ENCODE measurements at regions not wholly inside any gene's neighbourhood (a gene's known extent, or its start where the extent isn't known, plus 50 kb on each side); places are given as distances from the start of the nearest gene placed in this dataset.
"Not testable (repeated sequence)": the region's sequence is repeated elsewhere in the genome, so short reads cannot be mapped to it uniquely, and the experiment has no call there.

DNA sequence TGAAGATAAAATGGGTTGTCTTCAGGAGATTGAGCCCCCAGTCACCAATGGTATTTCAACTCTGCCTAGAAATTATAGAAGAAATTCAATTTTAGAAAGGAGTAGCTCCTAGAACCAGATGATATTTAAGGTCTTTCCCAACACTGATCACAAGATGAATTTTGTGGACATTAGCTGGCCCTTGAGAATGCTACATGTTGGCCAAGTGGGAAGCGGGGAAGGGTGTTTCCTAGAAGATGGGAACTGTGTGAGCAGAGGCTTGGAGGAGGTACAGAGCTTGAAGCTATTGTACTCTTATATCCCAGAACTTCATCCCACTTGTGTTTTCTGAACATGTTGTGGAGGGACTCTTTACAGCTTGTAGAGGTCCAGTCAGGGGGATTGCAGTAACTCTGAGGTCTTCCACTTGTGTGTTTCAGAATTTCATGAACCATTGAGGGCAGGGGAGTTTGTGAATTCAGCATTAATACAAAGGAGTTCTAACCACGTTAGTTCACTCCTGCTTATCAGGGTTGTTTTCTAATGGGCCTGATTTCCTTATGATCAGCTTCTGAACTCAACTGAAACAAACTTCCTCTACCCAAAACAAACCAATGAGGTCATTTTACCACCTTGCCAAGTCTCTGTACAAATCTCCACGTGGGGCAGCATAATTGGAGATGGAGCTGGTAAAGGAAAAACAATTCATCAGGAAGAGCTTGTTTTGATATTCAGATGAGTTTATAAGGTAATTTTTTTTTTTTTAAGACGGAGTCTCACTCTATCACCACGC, 152.6 kb upstream of the TPM1 start:
- DNase-seq (ENCODE audit: low read depth) = peak; percentile 56

DNA sequence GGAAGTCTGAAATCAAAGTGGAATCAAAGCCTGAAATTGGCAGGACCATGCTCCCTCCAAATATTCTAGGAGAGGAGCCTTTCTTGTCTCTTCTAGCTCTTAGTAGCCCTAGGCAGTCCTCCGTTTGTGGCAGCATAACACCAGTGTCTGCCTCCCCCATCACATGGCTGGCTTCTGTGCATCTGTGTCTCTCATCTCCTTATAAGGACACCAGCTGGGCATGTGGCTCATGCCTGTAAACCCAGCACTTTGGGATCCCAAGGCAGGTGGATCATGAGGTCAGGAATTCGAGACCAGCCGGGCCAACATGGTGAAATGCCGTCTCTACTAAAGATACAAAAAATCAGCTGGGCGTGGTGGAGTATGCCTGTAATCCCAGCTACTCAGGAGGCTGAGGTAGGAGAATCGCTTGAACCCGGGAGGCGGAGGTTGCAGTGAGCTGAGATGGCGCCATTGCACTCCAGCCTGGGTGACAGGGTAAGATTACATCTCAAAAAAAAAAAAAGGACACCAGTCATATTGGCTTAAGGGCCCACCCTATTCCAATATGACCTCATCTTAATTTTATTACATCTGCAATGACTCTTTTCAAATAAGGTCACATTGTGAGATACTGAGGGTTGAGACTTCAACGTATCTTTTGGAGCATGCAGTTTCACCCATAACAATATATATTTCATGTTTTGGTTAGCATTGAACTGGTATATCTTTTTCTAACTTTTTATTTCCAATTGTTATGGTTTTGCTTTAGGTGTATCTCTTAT, 148.0 kb upstream of the TPM1 start:
- DNase-seq (ENCODE audit: low read depth) = no peak

DNA sequence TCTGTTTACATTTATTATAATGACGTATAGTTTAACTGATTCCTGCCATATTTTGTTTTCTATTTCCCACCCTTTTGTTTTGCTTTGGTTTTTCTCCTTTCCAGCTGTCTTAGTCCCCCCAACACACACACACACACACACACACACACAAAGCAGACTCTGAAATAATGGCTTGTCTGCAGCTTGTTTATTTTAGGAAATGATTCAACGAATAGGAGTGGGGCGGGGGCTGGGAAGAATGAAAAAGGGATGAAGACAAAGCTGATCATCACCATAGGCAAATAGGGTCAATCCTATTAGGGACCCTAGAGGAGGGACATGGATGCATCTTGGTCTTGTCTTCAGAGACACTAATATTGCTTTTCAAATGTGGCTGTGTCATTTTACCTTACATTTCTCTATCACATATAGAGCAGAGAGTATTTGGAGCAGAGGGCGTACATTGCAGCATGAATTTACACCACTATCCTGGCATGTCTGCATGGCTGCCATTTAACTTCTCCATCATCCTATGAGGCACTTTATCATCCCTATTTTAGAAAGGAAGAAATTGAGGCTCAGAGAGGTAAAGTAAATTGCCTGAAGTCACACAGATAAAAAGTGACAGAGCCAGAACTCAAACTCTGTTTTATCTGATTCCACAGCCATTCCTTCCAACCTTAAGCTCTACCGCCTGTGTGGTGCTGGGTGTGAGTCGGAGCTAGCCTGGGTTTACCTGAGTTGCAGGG, 147.2 kb upstream of the TPM1 start:
- DNase-seq (ENCODE audit: low read depth) = no peak

DNA sequence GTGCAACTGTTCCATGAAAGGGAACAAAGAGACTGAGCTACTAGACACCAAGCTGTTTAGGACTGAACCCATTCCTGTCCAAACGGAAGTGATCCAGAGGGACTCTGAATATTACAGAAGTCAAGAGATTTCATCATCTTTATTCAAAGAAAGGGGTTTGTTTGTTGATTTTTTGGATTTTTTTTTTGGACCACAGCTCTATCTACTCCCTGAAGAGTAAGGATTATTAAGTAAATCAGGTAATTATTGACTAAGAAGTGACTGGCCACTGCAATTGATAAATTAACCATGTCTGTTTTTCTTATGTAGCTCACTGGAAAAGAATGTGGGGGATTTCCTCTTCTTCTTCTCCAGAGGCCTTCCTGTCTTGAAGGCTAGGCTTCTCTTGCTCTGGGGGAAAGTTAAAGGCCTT, 146.6 kb upstream of the TPM1 start:
- DNase-seq (ENCODE audit: low read depth) = no peak

DNA sequence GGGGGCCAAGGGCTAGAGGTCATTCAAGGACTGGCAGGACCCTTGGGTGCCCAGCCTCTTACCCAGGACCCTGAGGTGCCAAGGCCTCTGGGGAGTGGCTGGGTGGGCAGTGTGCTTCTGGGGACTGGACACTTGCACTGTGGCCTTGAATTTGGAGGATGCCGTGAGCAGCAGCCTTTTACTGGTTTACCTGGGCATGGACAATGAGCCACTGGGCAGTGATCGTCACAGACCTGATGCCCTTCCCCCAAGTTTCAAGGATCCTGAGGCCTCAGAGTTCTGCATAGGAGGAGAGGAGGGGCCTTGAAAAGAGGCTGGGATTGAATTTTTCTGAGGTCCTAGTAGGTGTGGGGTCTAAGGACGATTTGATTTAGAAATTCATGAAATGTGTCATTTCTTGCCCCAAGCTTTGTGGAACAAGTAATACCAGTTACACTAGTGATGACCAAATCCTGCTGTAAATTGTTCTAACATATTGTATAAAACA, 146.1 kb upstream of the TPM1 start:
- no peak for DNase-seq (ENCODE audit: low read depth)

DNA sequence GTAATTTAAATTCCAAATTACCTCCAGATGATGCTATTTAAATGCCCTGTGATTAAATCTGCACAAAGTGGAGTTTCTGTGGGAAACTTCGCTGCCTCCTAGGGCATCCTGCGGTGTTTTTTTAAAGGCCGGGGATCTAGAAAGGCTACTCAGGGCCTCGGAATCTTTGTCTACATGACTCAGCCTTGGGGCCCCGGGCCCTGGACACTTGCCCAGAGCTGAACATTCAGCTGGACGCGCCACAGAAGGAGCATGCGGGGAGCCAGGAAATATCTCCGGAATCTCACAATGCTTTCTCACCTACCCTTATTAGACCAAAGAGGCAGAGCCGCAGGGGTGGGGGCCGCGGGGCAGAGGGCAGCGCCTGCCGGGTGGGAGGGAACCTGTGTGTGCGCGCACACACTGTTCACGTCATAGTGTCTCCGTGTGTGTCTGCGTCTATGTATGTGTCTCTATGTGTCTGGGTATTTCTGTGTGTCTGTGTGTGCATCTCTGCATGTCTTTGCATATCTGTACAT, 145.5 kb upstream of the TPM1 start:
- peak; percentile 98 for DNase-seq (ENCODE audit: low read depth)

DNA sequence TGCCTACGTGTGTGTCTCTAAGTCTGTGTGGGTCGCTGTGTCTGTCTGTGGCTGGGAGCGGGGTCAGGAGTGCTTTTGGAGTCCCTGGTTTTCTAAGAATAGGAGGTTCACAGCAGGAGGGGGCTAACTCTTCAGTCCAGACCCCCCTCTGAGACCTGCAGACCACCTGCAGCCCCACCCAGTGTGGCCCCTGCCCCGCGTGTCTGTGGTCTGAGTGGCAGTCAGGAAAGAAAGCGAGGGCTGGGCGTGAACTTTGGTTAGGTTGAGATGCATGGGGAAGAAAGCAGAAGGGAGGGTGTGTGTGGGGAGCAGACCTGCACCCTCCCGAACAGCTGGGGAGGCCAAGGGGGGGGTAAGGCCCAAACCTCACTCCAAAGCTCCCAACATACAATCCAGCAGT, 144.9 kb upstream of the TPM1 start:
- no peak for DNase-seq (ENCODE audit: low read depth)

DNA sequence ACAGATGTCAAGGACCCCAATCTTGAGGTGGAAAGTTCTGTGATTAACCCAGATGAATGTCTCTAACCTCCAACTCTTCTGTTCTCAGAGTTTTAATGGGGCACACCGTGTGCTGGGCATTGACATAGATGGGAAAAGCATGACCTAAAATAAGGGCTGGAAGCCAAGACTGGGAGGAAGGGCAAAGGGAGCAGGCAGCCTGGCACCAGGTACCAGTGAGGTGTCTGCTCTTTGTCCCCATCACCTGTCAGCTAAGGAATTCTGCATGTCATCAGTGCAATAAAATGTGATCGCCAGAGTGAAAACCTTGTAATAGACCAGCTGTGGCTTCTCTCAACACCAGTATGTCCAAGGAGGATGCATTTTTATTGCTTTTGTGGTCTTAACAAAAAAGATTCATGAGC, 143.5 kb upstream of the TPM1 start:
- DNase-seq (ENCODE audit: low read depth) = no peak

DNA sequence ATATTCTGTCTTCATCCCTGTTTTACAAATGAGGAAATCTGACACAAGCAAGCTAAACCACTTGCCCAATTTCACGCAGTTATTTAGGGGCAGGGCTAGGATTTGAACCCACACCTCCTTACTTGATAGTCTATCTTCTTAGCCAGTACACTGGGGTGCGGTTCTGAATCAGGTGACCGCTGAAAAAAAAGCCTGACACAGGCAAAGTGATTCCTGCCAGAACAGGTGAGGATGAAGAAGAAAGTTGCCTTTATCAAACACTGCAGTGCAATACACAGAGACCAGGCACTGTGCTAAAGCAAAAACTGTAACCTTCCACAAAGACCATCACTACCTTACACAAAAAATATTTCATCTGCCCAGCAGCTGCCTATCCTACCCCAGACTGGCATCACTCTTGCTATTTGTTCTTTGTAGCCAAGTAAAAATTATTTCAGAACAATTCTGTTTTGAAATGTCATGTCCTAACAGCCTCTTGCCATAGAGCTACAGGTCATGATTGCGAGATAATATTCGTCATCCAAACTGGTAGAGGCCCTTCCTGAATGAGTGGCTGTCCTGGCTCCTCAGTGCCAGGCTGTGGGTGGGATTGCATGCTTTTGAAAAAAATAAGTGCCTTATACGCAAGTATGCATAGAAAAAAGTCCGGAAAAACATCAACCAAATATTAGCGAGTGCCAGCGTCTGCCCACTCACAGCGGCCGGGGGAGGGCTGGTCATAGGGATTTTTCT, 142.3 kb upstream of the TPM1 start:
- DNase-seq (ENCODE audit: low read depth) = no peak

DNA sequence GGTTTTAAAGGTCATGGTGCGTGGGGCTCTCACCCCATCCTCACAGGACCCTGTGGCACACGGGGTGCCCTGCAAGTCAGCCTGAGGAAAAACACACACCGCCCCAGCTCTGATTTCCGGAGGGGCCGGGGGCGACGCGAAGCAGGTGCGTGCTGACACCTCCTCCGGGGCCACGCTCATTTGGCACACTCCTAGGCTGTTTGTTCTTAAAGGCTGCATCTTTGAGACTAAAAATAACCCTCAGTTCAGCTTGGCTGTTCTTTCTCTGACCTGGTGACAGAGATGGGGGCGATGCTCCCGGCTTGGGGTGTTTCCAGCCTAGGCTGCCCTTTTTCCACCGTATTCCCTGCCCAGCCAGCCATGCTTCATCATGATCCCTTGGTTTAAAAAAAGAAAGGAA, 141.5 kb upstream of the TPM1 start:
- no peak for DNase-seq (ENCODE audit: low read depth)

DNA sequence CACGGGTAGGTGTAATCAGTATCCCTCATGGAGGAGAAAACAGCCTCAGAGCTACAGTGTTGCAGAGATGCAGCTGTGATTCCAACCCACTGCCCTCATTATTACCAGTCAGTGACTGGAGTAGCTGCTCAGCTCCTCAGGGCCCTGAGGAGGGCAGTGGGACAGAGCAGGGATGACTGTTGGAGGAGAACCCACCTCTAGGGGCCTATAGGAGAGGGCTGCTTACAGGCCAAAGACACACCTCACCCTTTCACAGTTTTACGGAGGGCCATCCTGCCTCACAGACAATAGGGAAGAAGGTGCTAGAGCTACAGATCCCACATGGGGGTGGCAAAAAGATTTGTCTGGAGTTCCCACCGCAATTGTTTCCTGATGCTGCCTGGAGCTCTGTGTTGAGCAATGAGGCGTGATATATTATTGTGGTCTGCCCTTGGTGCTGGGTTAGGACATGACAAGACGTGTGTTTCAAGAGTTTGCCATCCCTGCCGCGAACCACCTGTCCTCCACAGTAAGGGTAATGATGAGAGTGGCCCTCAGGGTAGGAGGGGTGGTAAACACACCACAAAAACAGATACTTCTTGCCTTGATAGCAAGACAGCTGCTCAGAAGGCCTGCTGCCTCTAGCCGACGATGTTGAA, 140.5 kb upstream of the TPM1 start:
- DNase-seq (ENCODE audit: low read depth) = no peak

DNA sequence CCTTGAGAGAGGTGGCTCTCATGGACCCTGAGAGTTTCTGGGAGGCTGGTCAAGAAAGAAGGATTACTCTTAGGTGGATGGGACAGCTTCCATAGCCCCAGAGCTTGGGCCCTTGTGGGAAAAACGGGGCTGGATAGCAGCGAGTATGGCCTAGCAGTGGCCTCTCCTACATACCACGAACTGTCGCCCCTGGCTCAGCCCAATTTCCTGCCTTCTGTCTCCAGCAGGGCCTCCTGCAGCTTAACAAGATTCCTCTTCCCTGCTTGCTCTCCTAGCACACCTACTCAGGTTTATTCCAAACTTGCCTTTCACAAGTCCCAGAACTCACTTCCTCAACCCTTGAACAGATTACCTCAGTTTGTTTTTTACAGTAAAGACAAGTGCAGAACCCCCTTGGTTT, 139.7 kb upstream of the TPM1 start:
- no peak for DNase-seq (ENCODE audit: low read depth)

DNA sequence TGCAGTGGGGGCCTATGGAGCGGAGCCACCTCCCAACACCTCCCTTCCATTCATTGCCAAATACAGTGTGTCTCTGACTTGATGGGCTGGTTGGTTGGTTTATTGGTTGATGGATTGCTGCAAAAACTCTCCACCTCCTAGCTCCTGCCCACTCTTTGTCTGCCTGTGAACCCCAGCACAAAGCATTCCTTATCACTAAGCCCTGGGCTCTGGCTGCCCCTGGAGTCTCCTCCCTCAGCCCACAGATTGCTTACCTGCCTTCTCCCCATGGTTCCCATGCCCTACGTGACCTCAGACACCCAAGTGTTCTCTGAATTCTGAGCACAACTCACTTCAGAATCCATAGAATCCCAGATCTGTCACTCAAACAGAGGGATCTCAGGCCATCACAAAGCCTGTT, 139.1 kb upstream of the TPM1 start:
- DNase-seq (ENCODE audit: low read depth) = no peak

DNA sequence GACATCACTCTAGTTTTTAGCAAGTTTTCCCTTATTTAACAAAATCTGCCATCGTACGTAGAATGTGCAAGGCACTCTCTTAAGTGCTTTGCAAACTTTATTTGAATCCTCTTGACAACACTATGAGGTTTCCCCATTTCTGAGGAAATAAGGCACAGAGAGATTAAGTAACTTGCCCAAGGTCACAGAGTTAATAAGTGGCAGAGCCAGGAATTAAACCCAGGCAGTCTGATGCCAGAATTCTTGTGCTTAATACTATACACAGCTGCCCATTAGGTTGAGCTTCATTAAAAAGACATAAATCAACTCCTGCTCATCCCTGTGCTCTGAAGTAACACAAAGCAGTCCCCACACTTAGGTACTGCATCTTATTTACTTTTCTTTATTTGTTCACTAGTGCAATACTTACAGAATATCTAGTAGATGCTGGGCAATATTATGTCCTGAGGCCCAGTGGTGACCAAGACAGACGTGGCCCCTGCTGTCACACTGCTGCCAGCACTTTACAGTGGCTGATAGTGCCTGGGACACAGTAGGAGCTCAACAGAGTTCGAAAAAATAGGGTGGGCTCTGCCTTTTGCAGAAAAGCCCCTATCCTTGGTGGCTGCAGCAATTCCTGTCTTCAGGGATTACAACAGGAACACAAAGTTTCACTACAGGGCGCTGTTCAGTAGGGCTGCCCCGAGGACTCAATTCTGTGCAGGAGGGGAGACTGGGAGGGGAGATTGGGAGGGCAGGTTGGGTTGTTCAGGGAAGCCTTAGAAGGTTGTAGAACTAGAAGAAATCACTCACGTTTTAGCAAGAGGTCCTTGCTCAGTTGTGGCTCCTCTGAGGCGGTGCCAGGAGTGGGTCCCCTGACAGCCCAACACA, 138.3 kb upstream of the TPM1 start:
- no peak for DNase-seq (ENCODE audit: low read depth)

DNA sequence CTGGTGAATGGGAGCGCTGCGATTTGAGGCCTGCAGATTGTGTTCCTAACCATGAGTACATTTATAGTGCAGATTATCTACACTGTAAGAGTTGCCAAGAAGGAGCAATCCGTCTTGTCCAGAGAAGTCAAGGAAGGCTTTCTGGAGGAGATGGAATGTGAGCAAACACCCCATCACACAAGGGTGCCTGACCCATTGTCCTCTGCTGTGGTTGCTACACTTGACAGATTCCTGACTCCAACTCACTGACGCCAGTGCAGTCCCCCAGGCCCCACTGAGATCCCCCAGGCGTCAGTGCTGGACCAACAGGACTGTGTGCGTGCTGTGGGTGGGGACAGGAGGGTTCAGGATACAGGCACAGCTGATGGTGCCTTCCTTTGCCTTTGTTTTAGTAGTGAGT, 135.9 kb upstream of the TPM1 start:
- DNase-seq (ENCODE audit: low read depth) = no peak

DNA sequence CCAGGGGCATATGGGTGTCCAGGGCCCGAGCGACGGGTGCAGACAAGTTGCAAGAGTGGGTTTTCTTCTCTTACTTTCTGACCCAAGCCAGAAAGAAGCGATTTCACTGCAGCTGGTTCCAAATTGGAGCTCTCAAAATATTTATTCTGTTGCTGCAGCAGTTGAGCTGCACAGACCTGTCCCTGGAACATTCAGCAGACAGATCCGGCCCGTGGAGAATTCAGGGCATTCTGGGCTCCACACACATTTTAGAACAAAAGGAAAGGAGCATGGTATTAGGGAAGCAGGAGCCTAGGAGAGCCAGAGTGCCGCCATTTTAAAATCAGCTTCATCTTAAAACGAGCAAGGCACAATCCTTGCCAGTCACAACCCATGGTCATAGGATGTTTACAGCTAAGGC, 135.3 kb upstream of the TPM1 start:
- DNase-seq (ENCODE audit: low read depth) = no peak

DNA sequence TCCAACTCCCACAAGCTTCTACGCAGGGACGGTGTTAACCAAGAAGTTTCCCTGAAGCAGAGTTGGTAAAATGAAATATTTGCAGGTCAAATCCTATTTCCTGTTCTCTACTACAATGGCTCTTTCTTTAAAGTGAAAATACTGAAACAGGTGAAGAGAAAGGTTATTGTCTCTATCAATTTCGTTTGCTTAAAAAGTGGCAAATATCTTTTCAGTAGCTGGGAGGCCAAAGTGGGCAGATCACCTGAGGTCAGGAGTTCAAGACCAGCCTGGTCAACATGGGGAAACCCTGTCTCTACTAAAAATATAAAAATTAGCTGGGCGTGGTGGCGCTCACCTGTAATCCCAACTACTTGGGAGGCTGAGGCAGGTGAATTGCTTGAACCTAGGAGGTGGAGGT, 134.2 kb upstream of the TPM1 start:
- DNase-seq (ENCODE audit: low read depth) = not testable (repeated sequence)

DNA sequence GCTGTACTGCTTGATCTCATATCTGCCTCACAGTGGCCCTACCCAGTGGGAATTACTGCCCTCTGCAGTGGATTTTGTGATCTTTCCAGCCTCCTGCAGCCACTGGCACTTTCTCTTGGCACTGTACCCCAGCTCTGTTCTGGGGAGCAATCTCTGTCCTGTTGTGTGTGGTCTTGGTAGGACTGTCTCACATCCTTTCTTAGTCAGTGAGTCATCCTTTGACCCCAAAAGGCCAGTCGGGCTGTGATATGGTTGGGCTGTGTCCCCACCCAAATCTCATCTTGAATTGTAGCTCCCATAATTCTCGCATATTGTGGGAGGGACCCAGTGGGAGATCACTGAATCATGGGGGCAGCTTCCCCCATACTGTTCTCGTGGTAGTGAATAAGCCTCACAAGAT, 133.3 kb upstream of the TPM1 start:
- no peak for DNase-seq (ENCODE audit: low read depth)

DNA sequence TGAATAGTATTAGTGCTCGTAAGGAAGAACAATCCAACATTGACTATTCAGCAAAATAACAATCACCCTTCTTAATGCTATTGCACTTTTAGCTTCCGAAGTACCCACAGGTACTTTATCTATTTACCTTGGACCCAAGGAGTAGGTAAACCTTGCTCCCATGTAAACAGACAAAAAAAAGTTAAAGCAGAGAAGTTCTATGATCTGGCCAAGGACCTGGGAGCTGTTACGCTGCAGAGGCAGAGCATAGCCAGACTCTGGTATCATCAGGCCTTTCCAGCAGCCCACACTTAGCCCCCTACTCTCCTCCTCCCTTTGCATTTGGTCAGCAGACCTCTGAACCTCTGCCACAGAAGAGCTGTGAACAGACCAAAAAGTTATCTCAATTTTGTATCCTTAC, 130.3 kb upstream of the TPM1 start:
- DNase-seq (ENCODE audit: low read depth) = no peak

DNA sequence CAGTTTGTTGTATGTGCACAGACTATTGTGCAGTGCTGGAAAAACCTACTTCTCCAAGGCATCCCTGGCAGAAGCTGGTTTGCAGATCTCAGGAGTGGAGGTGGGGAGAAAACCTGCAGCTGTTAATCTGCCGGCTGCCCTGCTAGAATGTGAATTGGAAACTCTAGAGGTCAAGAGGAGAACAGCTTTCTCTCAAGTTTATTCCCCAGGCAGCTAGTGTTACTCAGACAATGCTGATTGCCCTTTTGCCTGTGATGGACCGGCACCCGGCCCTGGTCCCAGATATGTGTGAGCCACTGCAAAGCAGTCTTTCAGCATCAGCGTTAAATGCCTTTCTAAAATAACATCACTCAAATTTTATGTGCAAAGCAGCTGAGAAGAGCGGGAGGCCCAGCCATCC, 129.7 kb upstream of the TPM1 start:
- no peak for DNase-seq (ENCODE audit: low read depth)

DNA sequence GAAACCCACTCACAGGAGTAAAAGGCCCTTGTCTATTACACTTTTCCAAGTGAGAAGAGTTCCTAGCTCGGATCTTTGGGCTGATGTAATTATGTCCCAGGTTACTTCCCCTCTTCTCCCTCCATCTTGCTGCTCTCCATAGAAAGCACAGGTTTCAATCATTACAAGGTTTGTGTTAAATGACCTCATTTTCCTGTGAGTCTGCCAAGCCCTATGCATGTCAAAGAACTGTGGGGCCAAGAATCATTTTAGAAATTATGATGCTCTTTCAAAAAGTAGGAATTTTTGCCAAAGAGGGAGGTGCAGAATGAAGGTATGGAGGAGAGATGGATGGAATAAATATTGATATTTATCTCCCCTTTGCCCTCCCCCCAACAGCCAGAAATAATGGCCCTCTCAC, 129.3 kb upstream of the TPM1 start:
- DNase-seq (ENCODE audit: low read depth) = no peak

Data from stromal cell of bone marrow (primary cell).